Mesodermal cell (in vitro differentiated cells): ENCODE measurements at regions not wholly inside any gene's neighbourhood (a gene's known extent, or its start where the extent isn't known, plus 50 kb on each side); places are given as distances from the start of the nearest gene placed in this dataset.

Experiments
- H3K27ac ChIP-seq: 2 replicates; pipeline ENCODE4 v1.7.0; 2013; ENCODE audit warnings: mild to moderate bottlenecking, low read depth, low read length, moderate library complexity; ENCODE audit not compliant: severe bottlenecking
- H3K36me3 ChIP-seq: 2 replicates; pipeline ENCODE4 v1.7.1; 2013; ENCODE audit warnings: mild to moderate bottlenecking, low read length, moderate library complexity; ENCODE audit not compliant: control insufficient read depth, insufficient read depth
- H3K4me1 ChIP-seq: one replicate; pipeline ENCODE4 v1.7.1; 2013; ENCODE audit warnings: mild to moderate bottlenecking, low read length; ENCODE audit not compliant: insufficient read depth, control insufficient read depth, poor library complexity, severe bottlenecking
- H3K4me3 ChIP-seq: 2 replicates; pipeline ENCODE4 v1.7.0; 2013; ENCODE audit warnings: low read length, control low read depth, mild to moderate bottlenecking; ENCODE audit not compliant: insufficient read depth, poor library complexity, severe bottlenecking; ENCODE audit errors: extremely low read depth
- H3K9me3 ChIP-seq: 2 replicates; pipeline ENCODE4 v1.7.1; 2013; ENCODE audit warnings: mild to moderate bottlenecking, low read length, moderate library complexity; ENCODE audit not compliant: control insufficient read depth
- whole genome bisulfite sequencing, 2 experiments: methylation state at CpG; one replicate each; pipeline ENCODE4 v1.1.5; 2013; ENCODE audit warnings: missing lambda C conversion rate in 2 of 2; ENCODE audit not compliant: insufficient coverage in 2 of 2; 5-methylcytosine and 5-hydroxymethylcytosine counted together

DNA sequence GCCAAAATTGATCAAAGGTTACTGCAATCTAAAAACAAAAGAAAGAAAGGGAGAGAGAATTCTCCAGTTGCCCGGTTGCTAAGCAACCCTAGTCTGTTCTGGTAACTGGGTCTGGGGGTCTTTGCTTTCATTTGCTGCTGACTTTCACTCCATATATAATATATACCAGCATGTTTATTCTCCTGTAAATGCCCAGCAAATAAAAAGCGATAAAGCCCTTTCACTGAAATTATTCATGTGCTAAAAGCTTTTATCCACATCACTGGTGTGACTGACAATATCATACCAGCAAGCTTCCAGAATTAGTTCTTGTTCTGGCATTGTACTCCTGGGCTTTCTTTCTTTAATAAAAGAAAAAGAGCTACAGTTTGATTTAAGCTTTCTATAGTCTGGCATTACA, 75.5 kb upstream of the ST8SIA3 start:
- Histone ChIP-seq H3K27ac (no peak overlapping the region), H3K4me1 (no peaks in the 10 kb centered on the region), H3K36me3 (no peaks in the 10 kb centered on the region), H3K4me3 (no peak overlapping the region), H3K9me3 (no peaks in the 10 kb centered on the region)
- WGBS, 2 experiments: 100% methylated on average over 1 of the region's 2 CpGs; no CpG with 5 or more reads in 1 of the 2 experiments

- Histone ChIP-seq H3K4me1 (no peaks in the 10 kb centered on the region), H3K27ac (no peak overlapping the region), H3K9me3 (no peaks in the 10 kb centered on the region), H3K4me3 (no peak overlapping the region), H3K36me3 (no peaks in the 10 kb centered on the region)
These were observed 73.4 kb upstream of the ST8SIA3 start for GRCh38 chr18:57278933-57279332.

DNA sequence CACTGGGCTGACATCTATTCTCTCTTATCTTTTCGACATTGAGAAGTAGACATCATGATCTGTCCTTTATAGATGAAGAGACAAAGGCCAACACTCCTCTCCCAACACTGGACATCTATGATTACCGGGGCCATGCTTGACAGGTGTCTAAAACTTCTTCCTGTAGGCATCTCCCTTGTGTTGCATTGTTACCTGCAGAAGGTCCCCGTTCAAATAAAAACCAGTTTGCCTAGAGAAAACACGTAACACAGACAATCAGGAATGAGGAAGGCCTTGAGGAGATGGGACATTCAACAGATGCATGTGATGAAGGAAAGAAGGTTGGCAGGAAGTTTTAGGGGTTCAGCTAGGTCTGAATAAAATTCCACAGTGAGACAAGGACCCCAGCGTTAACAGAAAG, 70.8 kb upstream of the ST8SIA3 start:
- H3K36me3 ChIP-seq: no peaks in the 10 kb centered on the region
- no peaks in the 10 kb centered on the region for H3K9me3 ChIP-seq
- no peaks in the 10 kb centered on the region for H3K4me1 ChIP-seq
- no peak overlapping the region for H3K27ac ChIP-seq
- no peak overlapping the region for H3K4me3 ChIP-seq
- WGBS, 2 experiments: 87 to 94% methylated on average over 5 of the region's 5 CpGs

GRCh38 chr18:57286949-57287348, 65.4 kb upstream of the ST8SIA3 start:
- WGBS, 2 experiments: 90 to 93% methylated on average over 2 of the region's 2 CpGs
- Histone ChIP-seq H3K4me1 (no peaks in the 10 kb centered on the region), H3K9me3 (peaks cover 9% of the 10 kb centered on the region), H3K27ac (no peak overlapping the region), H3K4me3 (no peak overlapping the region), H3K36me3 (no peaks in the 10 kb centered on the region)

GRCh38 chr18:57287766-57288165, 64.6 kb upstream of the ST8SIA3 start:
- Histone ChIP-seq H3K27ac (no peak overlapping the region), H3K4me1 (no peaks in the 10 kb centered on the region)

DNA sequence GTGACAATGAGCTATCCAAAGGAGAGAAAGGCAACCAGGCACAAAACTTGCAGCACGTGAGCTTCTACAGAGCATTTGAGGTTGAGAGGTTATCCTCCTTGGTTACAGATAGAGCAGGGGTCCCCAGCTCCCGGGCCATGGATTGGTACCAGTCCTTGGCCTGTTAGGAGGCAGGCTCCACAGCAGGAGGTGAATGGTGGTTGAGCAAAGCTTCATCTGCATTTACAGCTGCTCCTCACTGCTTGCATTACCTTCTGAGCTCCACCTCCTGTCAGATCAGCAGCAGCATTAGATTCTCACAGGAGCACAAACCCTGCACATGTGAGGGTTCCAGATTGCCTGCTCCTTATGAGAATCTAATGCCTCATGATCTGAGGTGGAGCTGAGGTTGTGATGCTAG, 57.8 kb upstream of the ST8SIA3 start:
- Histone ChIP-seq H3K9me3 (peaks cover 4% of the 10 kb centered on the region), H3K27ac (no peak overlapping the region), H3K36me3 (no peaks in the 10 kb centered on the region), H3K4me3 (no peak overlapping the region), H3K4me1 (no peaks in the 10 kb centered on the region)
- 70 to 83% methylated on average over 2 of the region's 2 CpGs for WGBS, 2 experiments

More at GRCh38 chr18:57287766-57288165, 64.6 kb upstream of the ST8SIA3 start:
- Histone ChIP-seq H3K36me3 (no peaks in the 10 kb centered on the region), H3K9me3 (peaks cover 9% of the 10 kb centered on the region), H3K4me3 (no peak overlapping the region)
- WGBS, 2 experiments: 75 to 90% methylated on average over 1 to 2 of the region's 2 CpGs

DNA sequence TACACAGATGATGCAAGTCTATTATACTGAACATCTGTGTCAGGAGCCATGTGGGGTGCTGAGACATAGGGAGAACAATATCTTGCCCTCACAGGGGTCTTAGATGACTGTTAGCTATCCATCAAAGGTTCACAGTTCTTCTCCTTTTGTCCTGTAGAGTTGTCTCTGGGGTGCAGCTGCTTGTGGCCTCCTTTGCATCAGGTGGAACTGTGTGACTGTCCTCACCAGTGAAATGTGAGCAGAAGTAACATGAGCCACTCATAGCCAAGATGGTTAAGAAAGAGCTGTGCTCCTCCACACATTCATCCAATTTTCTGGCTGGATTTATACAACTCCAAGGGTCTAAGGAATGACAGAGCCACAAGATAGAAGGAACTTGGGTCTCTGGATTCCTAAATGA, 56.0 kb upstream of the ST8SIA3 start:
- Histone ChIP-seq H3K27ac (no peak overlapping the region), H3K4me1 (no peaks in the 10 kb centered on the region), H3K36me3 (no peaks in the 10 kb centered on the region), H3K9me3 (no peaks in the 10 kb centered on the region), H3K4me3 (no peak overlapping the region)

- H3K36me3 ChIP-seq: no peaks in the 10 kb centered on the region
- H3K4me1 ChIP-seq: no peaks in the 10 kb centered on the region
- H3K27ac ChIP-seq: no peak overlapping the region
- WGBS, 2 experiments: 75 to 95% methylated on average over 1 to 3 of the region's 7 CpGs
- H3K4me3 ChIP-seq: no peak overlapping the region
- no peaks in the 10 kb centered on the region for H3K9me3 ChIP-seq
These were observed 55.1 kb upstream of the ST8SIA3 start for GRCh38 chr18:57297306-57297705.

GRCh38 chr18:57299931-57300330, 52.4 kb upstream of the ST8SIA3 start:
- no peaks in the 10 kb centered on the region for H3K9me3 ChIP-seq
- H3K4me1 ChIP-seq: no peaks in the 10 kb centered on the region
- no peak overlapping the region for H3K4me3 ChIP-seq
- no peak overlapping the region for H3K27ac ChIP-seq
- no peaks in the 10 kb centered on the region for H3K36me3 ChIP-seq

DNA sequence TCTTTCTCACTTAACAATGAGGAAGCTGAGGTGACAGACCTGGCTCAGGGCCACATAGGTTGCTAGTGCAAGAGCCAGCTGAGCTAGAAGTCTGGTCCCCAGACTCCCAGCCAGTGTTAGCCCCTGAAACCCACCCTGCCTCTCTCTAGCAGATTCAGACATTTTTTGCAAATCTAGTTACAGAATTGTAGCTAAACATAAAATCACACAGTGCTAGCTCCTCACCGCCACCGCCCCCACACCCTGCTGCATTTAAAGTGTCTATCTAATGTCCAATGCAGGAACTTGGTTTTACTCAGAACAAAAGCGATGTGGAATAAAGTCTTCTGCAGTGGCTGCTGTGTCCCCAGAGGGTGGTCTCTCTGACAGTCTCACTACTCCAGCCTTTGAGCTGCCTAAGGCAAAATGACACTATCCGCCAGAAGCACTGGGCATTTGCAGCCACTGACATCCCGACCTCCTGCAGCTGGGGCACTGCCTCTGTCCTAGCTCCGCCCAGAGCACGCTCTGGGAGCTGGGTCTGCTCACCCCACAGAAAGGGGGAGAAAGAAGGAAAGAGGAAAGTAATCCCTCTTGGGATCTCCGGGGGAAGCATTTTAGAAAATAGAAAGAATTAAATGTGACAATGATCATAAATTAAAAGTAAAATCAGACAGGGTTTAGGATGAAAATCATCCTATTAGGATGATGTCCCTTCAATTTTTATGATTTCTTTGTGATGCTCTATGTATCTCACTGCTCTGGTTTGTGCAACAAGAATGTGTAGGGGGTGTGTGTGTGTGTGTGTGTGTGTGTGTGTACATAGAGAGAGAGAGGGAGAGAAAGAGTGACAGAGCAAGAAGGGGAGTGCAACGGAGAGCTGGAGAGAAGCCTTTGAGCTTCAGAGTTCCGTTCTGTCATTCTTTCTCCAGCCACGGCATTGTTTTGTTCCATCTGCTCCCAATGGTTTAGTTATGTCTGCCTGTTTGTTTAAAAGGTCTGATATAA, 50.5 kb upstream of the ST8SIA3 start:
- 47 to 55% methylated on average over 7 to 9 of the region's 11 CpGs for WGBS, 2 experiments
- no peaks in the 10 kb centered on the region for H3K36me3 ChIP-seq

More for the DNA sequence above, 50.5 kb upstream of the ST8SIA3 start:
- Histone ChIP-seq H3K4me3 (no peak overlapping the region), H3K27ac (no peak overlapping the region), H3K9me3 (no peaks in the 10 kb centered on the region), H3K4me1 (no peaks in the 10 kb centered on the region)
